Astrocyte of the spinal cord (primary cell): ENCODE measurements at regions not wholly inside any gene's neighbourhood (a gene's known extent, or its start where the extent isn't known, plus 50 kb on each side); places are given as distances from the start of the nearest gene placed in this dataset.

Source experiments
- DNase-seq: peaks from one replicate; pipeline ENCODE4 v3.0.0; 2011; ENCODE audit warnings: low read depth, low spot score
- H3K4me3 ChIP-seq: 2 replicates; pipeline ENCODE4 v1.5.1; 2011; ENCODE audit warnings: low read depth, mild to moderate bottlenecking, low read length, moderate library complexity
- CTCF ChIP-seq: IDR thresholded peaks from 2 replicates; pipeline ENCODE4 v1.5.1; 2012; ENCODE audit warnings: low read depth, mild to moderate bottlenecking, low read length, inconsistent platforms
- in situ Hi-C: cut with HindIII; loops from 2 replicates; pipeline ENCODE4 v1.10.0; 2017; ENCODE audit warnings: low sequenced_read_pairs

DNA sequence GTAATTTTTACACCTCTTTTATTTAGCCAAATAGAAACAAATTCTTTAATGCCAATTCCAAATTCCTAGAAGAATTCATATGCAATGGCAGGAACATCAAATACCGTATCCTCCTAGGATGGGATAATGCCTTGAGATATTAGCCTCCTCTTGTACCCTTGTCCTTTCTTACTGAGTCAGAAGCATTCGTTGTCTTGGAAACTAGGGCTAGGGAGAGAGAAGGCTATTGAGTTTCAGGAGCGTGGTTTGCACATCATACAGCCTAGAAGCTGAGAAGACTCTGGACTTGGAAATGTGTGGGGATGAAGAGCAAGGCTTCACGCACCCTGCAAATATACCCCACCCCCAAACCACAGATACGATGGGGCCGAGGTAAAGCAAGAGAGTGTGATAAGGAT lies 300.7 kb downstream of the SP3 start:
- H3K4me3 ChIP-seq: no peak overlapping the region
- TF ChIP-seq CTCF: no peak
- DNase-seq: no peak
- in situ Hi-C loops: no loop called here

DNA sequence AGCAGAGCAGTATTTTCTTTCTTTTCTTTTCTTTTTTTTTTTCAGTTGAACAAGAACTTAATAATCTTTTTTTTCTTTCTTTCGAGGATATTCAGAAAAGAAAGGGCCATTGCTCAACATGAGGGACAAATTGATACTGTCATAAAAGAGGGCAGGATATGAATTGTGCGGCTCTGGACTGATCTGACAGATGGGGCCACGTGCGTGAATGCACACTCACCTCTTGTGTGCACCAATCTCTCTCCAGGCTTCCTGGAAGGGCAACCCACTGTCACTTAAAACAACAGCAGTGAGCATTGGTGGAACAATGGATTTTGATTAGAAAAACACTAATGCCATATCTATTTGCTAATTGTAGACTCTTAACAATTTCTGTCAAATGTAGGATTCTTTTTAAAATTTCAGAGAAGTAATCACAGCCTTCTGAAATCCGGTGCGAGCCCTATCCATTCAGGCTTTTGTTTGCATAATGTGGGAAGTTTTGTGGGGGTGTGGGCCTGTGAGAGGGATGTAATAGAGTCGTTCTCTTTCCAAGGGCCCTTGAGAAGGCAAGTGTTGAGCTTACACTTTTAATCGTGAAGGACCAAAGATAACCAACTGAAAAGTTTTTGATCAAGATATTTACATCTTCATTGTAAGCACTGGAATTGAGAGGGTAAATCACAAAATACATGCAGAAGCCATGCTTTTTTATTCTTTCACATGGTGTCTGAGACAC lies 298.8 kb downstream of the SP3 start:
- in situ Hi-C loops: no loop called here
- H3K4me3 ChIP-seq: no peak overlapping the region
- TF ChIP-seq CTCF: no peak
- no peak for DNase-seq

- TF ChIP-seq CTCF: no peak
- in situ Hi-C loops: no loop called here
- H3K4me3 ChIP-seq: no peak overlapping the region
- no peak for DNase-seq
Observed at GRCh38 chr2:173667014-173667413, 298.2 kb downstream of the SP3 start.

DNA sequence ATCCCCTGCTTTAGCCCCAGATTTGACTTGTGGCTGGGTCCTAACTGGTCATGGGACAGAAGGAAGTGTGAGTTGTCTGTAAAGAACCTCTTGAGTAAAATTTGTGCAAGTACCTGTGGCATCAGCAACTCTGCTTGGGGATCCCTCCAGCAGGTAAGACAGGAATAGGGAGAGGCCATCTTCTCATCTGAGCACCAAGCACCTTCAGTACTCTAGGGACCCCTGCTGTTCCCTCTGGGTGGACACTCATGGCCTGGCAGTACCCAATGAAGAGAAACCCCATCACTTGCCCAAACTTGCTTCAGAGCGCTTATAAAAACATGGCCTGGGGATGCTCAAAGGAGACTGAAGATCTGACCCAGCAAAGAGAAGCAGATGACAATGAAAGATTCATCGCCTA lies 297.8 kb downstream of the SP3 start:
- TF ChIP-seq CTCF: peak; percentile 13
- in situ Hi-C loops: no loop called here
- DNase-seq: no peak
- no peak overlapping the region for H3K4me3 ChIP-seq

DNA sequence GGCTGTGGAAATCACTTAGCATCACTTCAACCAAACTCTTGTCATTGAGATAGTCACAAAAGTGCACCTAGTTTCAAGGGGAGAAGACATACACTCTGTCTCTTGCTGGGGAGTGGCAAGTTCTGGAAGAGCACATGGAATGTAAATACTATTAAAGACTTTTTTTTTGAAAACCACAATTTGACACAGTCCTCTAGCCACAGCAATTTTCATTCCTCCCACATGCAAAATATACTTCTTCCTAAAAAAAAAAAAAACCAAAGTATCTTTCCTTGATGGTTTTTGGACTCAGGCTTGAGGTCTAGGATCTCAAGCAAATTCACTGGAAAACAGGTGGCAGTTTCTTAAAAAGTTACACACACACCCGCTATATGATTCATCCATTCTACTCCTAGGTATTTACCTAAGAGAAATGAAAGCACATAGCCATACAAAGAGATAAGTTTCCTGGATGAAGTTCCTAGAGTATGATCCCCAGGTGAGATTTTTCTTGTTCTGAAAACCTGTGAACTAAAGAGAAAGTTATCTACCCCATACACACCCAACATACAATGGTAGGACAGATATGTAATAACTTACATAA lies 295.8 kb downstream of the SP3 start:
- in situ Hi-C loops: no loop called here
- DNase-seq: peak; percentile 30
- no peak for TF ChIP-seq CTCF
- H3K4me3 ChIP-seq: no peak overlapping the region

GRCh38 chr2:173669888-173670287 lies 295.3 kb downstream of the SP3 start:
- no peak for DNase-seq
- in situ Hi-C loops: no loop called here
- no peak overlapping the region for H3K4me3 ChIP-seq
- TF ChIP-seq CTCF: no peak
